MCF 10A (cell line): ENCODE measurements at regions not wholly inside any gene's neighbourhood (a gene's known extent, or its start where the extent isn't known, plus 50 kb on each side); places are given as distances from the start of the nearest gene placed in this dataset.
"Not testable (repeated sequence)": the region's sequence is repeated elsewhere in the genome, so short reads cannot be mapped to it uniquely, and the experiment has no call there.

ENCODE experiments used
- BruUV-seq: library from RNA; stranded (reverse); fragments of 400-500 nt; replicated peaks from 2 replicates; lab custom pipeline; 2021; lab: Mats Ljungman, UMichigan
- CTCF ChIA-PET: fragments of 300-600 bp; sonication (Branson Sonifier 250); formaldehyde crosslinking; extraction: SDS; loops from one replicate; lab custom pipeline; 2021; ENCODE audit warnings: antibody characterized with exemption, inconsistent platforms; lab: Yijun Ruan, JAX
- POLR2A ChIA-PET: fragments of 300-600, 350-650 bp; sonication (Branson Sonifier 250); formaldehyde crosslinking; extraction: SDS; loops from one replicate; lab custom pipeline; 2020; ENCODE audit warnings: antibody characterized with exemption, inconsistent platforms; lab: Yijun Ruan, JAX
- DNase-seq: peaks from one replicate; pipeline ENCODE4 v3.0.0-alpha.2; 2018; ENCODE audit not compliant: unreplicated experiment
- H3K27ac Mint-ChIP-seq: one replicate; pipeline ENCODE4 v1.8.0; 2022; ENCODE audit warnings: mild to moderate bottlenecking, low read depth, mixed read lengths; ENCODE audit not compliant: unreplicated experiment
- H3K27me3 Mint-ChIP-seq: one replicate; pipeline ENCODE4 v1.8.0; 2022; ENCODE audit warnings: mixed read lengths; ENCODE audit not compliant: insufficient read depth, unreplicated experiment
- H3K36me3 Mint-ChIP-seq: one replicate; pipeline ENCODE4 v1.8.0; 2022; ENCODE audit warnings: mild to moderate bottlenecking, moderate library complexity, mixed read lengths; ENCODE audit not compliant: insufficient read depth, unreplicated experiment
- H3K4me1 Mint-ChIP-seq: one replicate; pipeline ENCODE4 v1.8.0; 2022; ENCODE audit warnings: mixed read lengths; ENCODE audit not compliant: insufficient read depth, unreplicated experiment
- H3K4me3 Mint-ChIP-seq: one replicate; pipeline ENCODE4 v1.8.0; 2022; ENCODE audit warnings: mild to moderate bottlenecking, moderate library complexity, mixed read lengths; ENCODE audit not compliant: unreplicated experiment
- H3K9me3 Mint-ChIP-seq: one replicate; pipeline ENCODE4 v1.8.0; 2022; ENCODE audit warnings: mixed read lengths; ENCODE audit not compliant: unreplicated experiment
- CTCF ChIP-seq: fragments of 200-600 bp; IDR thresholded peaks from one replicate; pipeline ENCODE4 v1.8.0; 2022; ENCODE audit warnings: antibody characterized with exemption, mild to moderate bottlenecking; ENCODE audit not compliant: unreplicated experiment
- intact Hi-C: fragments of 100-400 bp; cut with micrococcal nuclease; formaldehyde crosslinking; loops from 2 replicates; pipeline ENCODE4 v1.14.1; 2022

GRCh38 chr9:715743-716400 is 125.6 kb upstream of the DMRT1 start:
- H3K36me3 Mint-ChIP-seq, result peaks cover 68% of the 10 kb centered on the region

GRCh38 chr9:717722-718121 is 123.8 kb upstream of the DMRT1 start:
- intact Hi-C loops, result no loop called here
- no peak for TF ChIP-seq CTCF
- CTCF ChIA-PET, result no interaction called here

More at GRCh38 chr9:715743-716400, 125.6 kb upstream of the DMRT1 start:
- no TSS peak for BruUV-seq
- ChIA-PET POLR2A (interaction anchor here (0.6 to 1.5 kb wide), 2 partner anchors 21 to 23 kb away, joined by 3 to 4 read pairs; no protein-coding TSS in a partner anchor), CTCF (interaction anchor here (0.8 kb wide), 1 partner anchor 36 kb away, joined by 3 read pairs; no protein-coding TSS in a partner anchor)
- Mint-ChIP-seq H3K27me3 (no peaks in the 10 kb centered on the region), H3K9me3 (no peaks in the 10 kb centered on the region), H3K4me1 (peaks cover 27% of the 10 kb centered on the region), H3K4me3 (no peak overlapping the region), H3K27ac (no peak overlapping the region)
- no peak for DNase-seq
- TF ChIP-seq CTCF, result no peak
- intact Hi-C loops, result no loop called here

GRCh38 chr9:720239-720881 is 121.1 kb upstream of the DMRT1 start:
- intact Hi-C loops, result no loop called here
- ChIA-PET CTCF (interaction anchor here (0.6 to 1.1 kb wide), 2 partner anchors 16 to 90 kb away, joined by 3 read pairs; no protein-coding TSS in a partner anchor), POLR2A (interaction anchor here (0.7 to 0.8 kb wide), 2 partner anchors 18 to 208 kb away, joined by 3 read pairs; no protein-coding TSS in a partner anchor)
- no TSS peak for BruUV-seq
- peaks cover 60% of the 10 kb centered on the region for H3K36me3 Mint-ChIP-seq
- H3K9me3 Mint-ChIP-seq, result no peaks in the 10 kb centered on the region
- TF ChIP-seq CTCF, result no peak
- no peak for DNase-seq
- no peak overlapping the region for H3K4me3 Mint-ChIP-seq
- H3K4me1 Mint-ChIP-seq, result peaks cover 23% of the 10 kb centered on the region
- no peak overlapping the region for H3K27ac Mint-ChIP-seq
- H3K27me3 Mint-ChIP-seq, result no peaks in the 10 kb centered on the region

More at GRCh38 chr9:717722-718121, 123.8 kb upstream of the DMRT1 start:
- H3K27ac Mint-ChIP-seq, result no peak overlapping the region
- H3K4me3 Mint-ChIP-seq, result no peak overlapping the region
- H3K27me3 Mint-ChIP-seq, result no peaks in the 10 kb centered on the region
- POLR2A ChIA-PET, result interaction anchor here (0.8 kb wide), 1 partner anchor 23 kb away, joined by 3 read pairs; no protein-coding TSS in a partner anchor
- peaks cover 63% of the 10 kb centered on the region for H3K36me3 Mint-ChIP-seq
- peaks cover 28% of the 10 kb centered on the region for H3K4me1 Mint-ChIP-seq
- BruUV-seq, result no TSS peak
- no peak for DNase-seq
- H3K9me3 Mint-ChIP-seq, result no peaks in the 10 kb centered on the region

- peaks cover 61% of the 10 kb centered on the region for H3K36me3 Mint-ChIP-seq
- H3K4me3 Mint-ChIP-seq, result no peak overlapping the region
These were observed 119.0 kb upstream of the DMRT1 start for GRCh38 chr9:722388-722980.

GRCh38 chr9:724461-724860 is 117.0 kb upstream of the DMRT1 start:
- DNase-seq, H3K27me3 Mint-ChIP-seq, intact Hi-C loops, H3K9me3 Mint-ChIP-seq, BruUV-seq, H3K4me3 Mint-ChIP-seq, H3K27ac Mint-ChIP-seq: not testable (repeated sequence)
- ChIA-PET CTCF (interaction anchor here (0.6 to 1.4 kb wide), 5 partner anchors 12 to 420 kb away, joined by 3 to 4 read pairs (median 3); no protein-coding TSS in a partner anchor), POLR2A (interaction anchor here (0.7 to 1.4 kb wide), 4 partner anchors 17 to 107 kb away, joined by 3 to 4 read pairs (median 3); no protein-coding TSS in a partner anchor)
- H3K4me1 Mint-ChIP-seq, result peaks cover 15% of the 10 kb centered on the region
- H3K36me3 Mint-ChIP-seq, result peaks cover 54% of the 10 kb centered on the region

More at GRCh38 chr9:722388-722980, 119.0 kb upstream of the DMRT1 start:
- H3K27ac Mint-ChIP-seq, result peak overlapping the region; percentile 59
- peaks cover 15% of the 10 kb centered on the region for H3K4me1 Mint-ChIP-seq
- no peaks in the 10 kb centered on the region for H3K9me3 Mint-ChIP-seq
- CTCF ChIA-PET, result no interaction called here
- POLR2A ChIA-PET, result interaction anchor here (0.6 to 1.7 kb wide), 4 partner anchors 10 to 38 kb away, joined by 3 to 6 read pairs (median 4); no protein-coding TSS in a partner anchor
- no TSS peak for BruUV-seq
- no peaks in the 10 kb centered on the region for H3K27me3 Mint-ChIP-seq
- intact Hi-C loops, result no loop called here
- TF ChIP-seq CTCF, result no peak
- DNase-seq, result no peak
